Large intestine (tissue), 3 donors: ENCODE measurements at regions not wholly inside any gene's neighbourhood (a gene's known extent, or its start where the extent isn't known, plus 50 kb on each side); places are given as distances from the start of the nearest gene placed in this dataset.

ENCODE experiments used
- DNase-seq, 2 donors: peaks; one replicate each; pipeline versions ENCODE4 v3.0.0 to v3.0.0-alpha.2; 2013
- H3K27ac ChIP-seq: one replicate; pipeline ENCODE4 v1.5.1; 2013; ENCODE audit warnings: low read length
- H3K27me3 ChIP-seq: 2 replicates; pipeline ENCODE4 v1.6.1; 2013; ENCODE audit warnings: low read length; ENCODE audit not compliant: control insufficient read depth, insufficient read depth
- H3K36me3 ChIP-seq: 2 replicates; pipeline ENCODE4 v1.6.1; 2013; ENCODE audit warnings: low read length; ENCODE audit not compliant: control insufficient read depth, insufficient read depth
- H3K4me1 ChIP-seq: one replicate; pipeline ENCODE4 v1.6.1; 2013; ENCODE audit warnings: low read length; ENCODE audit not compliant: control insufficient read depth, insufficient read depth
- H3K4me3 ChIP-seq: one replicate; pipeline ENCODE4 v1.5.1; 2013; ENCODE audit warnings: low read length
- H3K9me3 ChIP-seq: one replicate; pipeline ENCODE4 v1.6.1; 2013; ENCODE audit warnings: mild to moderate bottlenecking, low read depth, low read length, moderate library complexity; ENCODE audit not compliant: control insufficient read depth
- WGBS: methylation state at CpG from one replicate; pipeline ENCODE4 v1.1.5; 2013; ENCODE audit warnings: low lambda C conversion rate; ENCODE audit not compliant: insufficient coverage; 5-methylcytosine and 5-hydroxymethylcytosine counted together

- Histone ChIP-seq H3K27me3 (no peaks in the 10 kb centered on the region), H3K27ac (no peak overlapping the region), H3K4me1 (no peaks in the 10 kb centered on the region), H3K36me3 (no peaks in the 10 kb centered on the region), H3K9me3 (no peaks in the 10 kb centered on the region), H3K4me3 (no peak overlapping the region)
- no CpG with 5 or more reads among the region's 3 CpGs for WGBS
- no peak for DNase-seq
These were observed 592.9 kb downstream of the SUCLG1 start for GRCh38 chr2:83866211-83866610.

- WGBS: 92% methylated on average over 2 of the region's 2 CpGs
- Histone ChIP-seq H3K27ac (no peak overlapping the region), H3K36me3 (no peaks in the 10 kb centered on the region), H3K9me3 (no peaks in the 10 kb centered on the region), H3K4me3 (no peak overlapping the region), H3K27me3 (no peaks in the 10 kb centered on the region), H3K4me1 (no peaks in the 10 kb centered on the region)
- no peak for DNase-seq
These were observed 596.5 kb downstream of the SUCLG1 start for GRCh38 chr2:83862600-83862999.

- Histone ChIP-seq H3K4me1 (no peaks in the 10 kb centered on the region), H3K27ac (no peak overlapping the region), H3K36me3 (no peaks in the 10 kb centered on the region), H3K4me3 (no peak overlapping the region), H3K27me3 (no peaks in the 10 kb centered on the region), H3K9me3 (no peaks in the 10 kb centered on the region)
- no peak for DNase-seq
- WGBS: no CpG with 5 or more reads among the region's 7 CpGs
These were observed 598.8 kb downstream of the SUCLG1 start for GRCh38 chr2:83860320-83860719.

- no peak overlapping the region for H3K4me3 ChIP-seq
- no peak for DNase-seq
- WGBS: 100% methylated on average over 1 of the region's 1 CpG
- no peaks in the 10 kb centered on the region for H3K4me1 ChIP-seq
- H3K27ac ChIP-seq: no peak overlapping the region
- H3K27me3 ChIP-seq: no peaks in the 10 kb centered on the region
- H3K9me3 ChIP-seq: no peaks in the 10 kb centered on the region
- H3K36me3 ChIP-seq: no peaks in the 10 kb centered on the region
These were observed 599.5 kb downstream of the SUCLG1 start for GRCh38 chr2:83859553-83859952.

GRCh38 chr2:83851066-83851465 is 608.0 kb downstream of the SUCLG1 start:
- Histone ChIP-seq H3K36me3 (no peaks in the 10 kb centered on the region), H3K27me3 (no peaks in the 10 kb centered on the region), H3K27ac (no peak overlapping the region), H3K4me3 (no peak overlapping the region), H3K4me1 (no peaks in the 10 kb centered on the region), H3K9me3 (no peaks in the 10 kb centered on the region)
- DNase-seq: no peak
- no CpG with 5 or more reads among the region's 5 CpGs for WGBS

GRCh38 chr2:83850071-83850725 is 608.9 kb downstream of the SUCLG1 start:
- no peaks in the 10 kb centered on the region for H3K27me3 ChIP-seq
- 100% methylated on average over 1 of the region's 3 CpGs for WGBS
- no peak for DNase-seq
- H3K27ac ChIP-seq: no peak overlapping the region
- H3K4me1 ChIP-seq: no peaks in the 10 kb centered on the region
- H3K36me3 ChIP-seq: no peaks in the 10 kb centered on the region
- no peaks in the 10 kb centered on the region for H3K9me3 ChIP-seq
- no peak overlapping the region for H3K4me3 ChIP-seq

- H3K4me3 ChIP-seq: no peak overlapping the region
- 80% methylated on average over 2 of the region's 2 CpGs for WGBS
- no peaks in the 10 kb centered on the region for H3K36me3 ChIP-seq
- no peak for DNase-seq
- H3K9me3 ChIP-seq: no peaks in the 10 kb centered on the region
- no peaks in the 10 kb centered on the region for H3K4me1 ChIP-seq
- H3K27ac ChIP-seq: no peak overlapping the region
- H3K27me3 ChIP-seq: no peaks in the 10 kb centered on the region
These were observed 614.6 kb downstream of the SUCLG1 start for GRCh38 chr2:83844490-83844889.

- no peaks in the 10 kb centered on the region for H3K36me3 ChIP-seq
- H3K4me1 ChIP-seq: no peaks in the 10 kb centered on the region
- no peak overlapping the region for H3K27ac ChIP-seq
- no peak for DNase-seq
- H3K4me3 ChIP-seq: no peak overlapping the region
- no peaks in the 10 kb centered on the region for H3K27me3 ChIP-seq
- no peaks in the 10 kb centered on the region for H3K9me3 ChIP-seq
These were observed 616.7 kb downstream of the SUCLG1 start for GRCh38 chr2:83842421-83842820.

- Histone ChIP-seq H3K27ac (no peak overlapping the region), H3K9me3 (no peaks in the 10 kb centered on the region), H3K27me3 (no peaks in the 10 kb centered on the region), H3K36me3 (no peaks in the 10 kb centered on the region), H3K4me1 (no peaks in the 10 kb centered on the region), H3K4me3 (no peak overlapping the region)
- DNase-seq: no peak
- 63% methylated on average over 1 of the region's 3 CpGs for WGBS
These were observed 621.3 kb downstream of the SUCLG1 start for GRCh38 chr2:83837823-83838222.

GRCh38 chr2:83827618-83828017 is 631.5 kb downstream of the SUCLG1 start:
- H3K36me3 ChIP-seq: no peaks in the 10 kb centered on the region
- no CpG with 5 or more reads among the region's 2 CpGs for WGBS
- no peak for DNase-seq
- H3K27ac ChIP-seq: no peak overlapping the region
- no peaks in the 10 kb centered on the region for H3K27me3 ChIP-seq
- H3K4me1 ChIP-seq: no peaks in the 10 kb centered on the region
- H3K9me3 ChIP-seq: no peaks in the 10 kb centered on the region
- H3K4me3 ChIP-seq: no peak overlapping the region

GRCh38 chr2:83826577-83826976 is 632.5 kb downstream of the SUCLG1 start:
- H3K9me3 ChIP-seq: no peaks in the 10 kb centered on the region
- WGBS: no CpG with 5 or more reads among the region's 5 CpGs
- H3K27me3 ChIP-seq: no peaks in the 10 kb centered on the region
- H3K27ac ChIP-seq: no peak overlapping the region
- no peaks in the 10 kb centered on the region for H3K36me3 ChIP-seq
- no peaks in the 10 kb centered on the region for H3K4me1 ChIP-seq
- no peak for DNase-seq
- H3K4me3 ChIP-seq: no peak overlapping the region
